Lower leg skin (tissue), 3 donors: ENCODE measurements at regions not wholly inside any gene's neighbourhood (a gene's known extent, or its start where the extent isn't known, plus 50 kb on each side); places are given as distances from the start of the nearest gene placed in this dataset.

ENCODE experiments used
- CTCF ChIP-seq, 3 donors: fragments of 450-650 bp; IDR thresholded peaks; one replicate each; pipeline ENCODE4 v1.5.1; 2016; ENCODE audit warnings: antibody characterized with exemption in 3 of 3, mild to moderate bottlenecking in 3 of 3, moderate library complexity in 2 of 3
- POLR2A ChIP-seq, 2 donors: fragments of 450-650 bp; IDR thresholded peaks; one replicate each; pipeline ENCODE4 v1.6.1; 2016 to 2017; ENCODE audit warnings: antibody characterized with exemption in 2 of 2, mild to moderate bottlenecking in 1 of 2, moderate library complexity in 1 of 2

- TF ChIP-seq CTCF (IDR thresholded peaks at IDR 0.05) (no peak), POLR2A (IDR thresholded peaks at IDR 0.05) (no peak)
Measured at GRCh38 chr4:123790681-123791080, 394.1 kb downstream of the SPRY1 start.
